Gastrocnemius medialis (tissue), 4 donors: ENCODE measurements at regions not wholly inside any gene's neighbourhood (a gene's known extent, or its start where the extent isn't known, plus 50 kb on each side); places are given as distances from the start of the nearest gene placed in this dataset.

ENCODE experiments used
- POLR2A ChIP-seq, 2 donors: fragments of 450-650 bp; IDR thresholded peaks; one replicate each; pipeline ENCODE4 v1.6.1; 2017; ENCODE audit warnings: antibody characterized with exemption in 2 of 2, mild to moderate bottlenecking in 2 of 2, moderate library complexity in 2 of 2
- TF ChIP-seq, protein P1 (sequence below), 5 experiments: fragments of 450-650 bp in 3 of 5; fragments of 200-600 bp in 2 of 5; sonication (generic) in 2 of 5; IDR thresholded peaks in 4 of 5; conservative IDR thresholded peaks in 1 of 5; 1 replicate in 4 of 5; 2 replicates in 1 of 5; pipeline ENCODE4 v1.5.1; 2016 to 2019; ENCODE audit warnings: antibody characterized with exemption in 5 of 5, mild to moderate bottlenecking in 3 of 5, moderate library complexity in 3 of 5

DNA sequence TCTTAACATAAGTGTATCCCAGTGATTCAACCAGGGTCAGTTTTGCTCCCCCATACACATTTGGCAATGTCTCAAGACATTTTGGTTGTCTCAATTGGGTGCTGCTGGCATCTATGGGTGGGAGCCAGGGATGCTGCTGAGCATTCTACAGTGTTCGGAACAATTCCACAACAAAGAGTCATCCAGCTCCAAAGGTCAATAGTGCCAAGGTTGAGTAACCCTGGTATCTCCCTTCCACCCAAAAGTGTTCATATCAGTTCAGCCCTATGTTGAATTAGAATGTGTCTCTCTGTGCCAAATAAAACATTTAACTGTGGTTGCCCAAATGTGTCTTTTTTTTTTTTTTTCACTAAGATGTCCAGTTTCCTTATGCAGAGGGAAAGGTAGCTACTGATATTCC lies 129.4 kb upstream of the RAI2 start:
- TF ChIP-seq POLR2A (IDR thresholded peaks at IDR 0.05), result no peak
- TF ChIP-seq, protein P1, sequence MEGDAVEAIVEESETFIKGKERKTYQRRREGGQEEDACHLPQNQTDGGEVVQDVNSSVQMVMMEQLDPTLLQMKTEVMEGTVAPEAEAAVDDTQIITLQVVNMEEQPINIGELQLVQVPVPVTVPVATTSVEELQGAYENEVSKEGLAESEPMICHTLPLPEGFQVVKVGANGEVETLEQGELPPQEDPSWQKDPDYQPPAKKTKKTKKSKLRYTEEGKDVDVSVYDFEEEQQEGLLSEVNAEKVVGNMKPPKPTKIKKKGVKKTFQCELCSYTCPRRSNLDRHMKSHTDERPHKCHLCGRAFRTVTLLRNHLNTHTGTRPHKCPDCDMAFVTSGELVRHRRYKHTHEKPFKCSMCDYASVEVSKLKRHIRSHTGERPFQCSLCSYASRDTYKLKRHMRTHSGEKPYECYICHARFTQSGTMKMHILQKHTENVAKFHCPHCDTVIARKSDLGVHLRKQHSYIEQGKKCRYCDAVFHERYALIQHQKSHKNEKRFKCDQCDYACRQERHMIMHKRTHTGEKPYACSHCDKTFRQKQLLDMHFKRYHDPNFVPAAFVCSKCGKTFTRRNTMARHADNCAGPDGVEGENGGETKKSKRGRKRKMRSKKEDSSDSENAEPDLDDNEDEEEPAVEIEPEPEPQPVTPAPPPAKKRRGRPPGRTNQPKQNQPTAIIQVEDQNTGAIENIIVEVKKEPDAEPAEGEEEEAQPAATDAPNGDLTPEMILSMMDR (IDR thresholded peaks at IDR 0.05 in 4 of 5, conservative IDR thresholded peaks at IDR 0.05 in 1 of 5), result no peak
